GM23338 (cell line): ENCODE measurements at regions not wholly inside any gene's neighbourhood (a gene's known extent, or its start where the extent isn't known, plus 50 kb on each side); places are given as distances from the start of the nearest gene placed in this dataset.

Experiments used
- ATAC-seq: fragments of 200-7000 bp; cut with Tn5 transposase; 3 replicates; pipeline ENCODE4 v1.9.1; 2020
- DNase-seq: peaks from one replicate; pipeline ENCODE4 v3.0.0-alpha.2; 2015; ENCODE audit warnings: low spot score
- H2AFZ ChIP-seq: fragments of 200-600 bp; sonication (generic); 2 replicates; pipeline ENCODE4 v1.8.0; 2016; ENCODE audit warnings: antibody characterized with exemption, mild to moderate bottlenecking, moderate library complexity
- H3F3A ChIP-seq: fragments of 200-600 bp; sonication (generic); replicated peaks from 2 replicates; pipeline ENCODE4 v1.8.0; 2017; ENCODE audit warnings: antibody characterized with exemption, mixed run types, low read depth
- H3K27ac ChIP-seq: fragments of 200-600 bp; sonication (generic); 2 replicates; pipeline ENCODE4 v1.6.1; 2016; ENCODE audit warnings: low read depth
- H3K27me3 ChIP-seq: fragments of 200-600 bp; sonication (generic); 2 replicates; pipeline ENCODE4 v1.8.0; 2016; ENCODE audit warnings: mild to moderate bottlenecking, mixed run types, moderate library complexity; ENCODE audit not compliant: insufficient read depth
- H3K36me3 ChIP-seq: fragments of 200-600 bp; sonication (generic); 2 replicates; pipeline ENCODE4 v1.8.0; 2016; ENCODE audit warnings: mild to moderate bottlenecking; ENCODE audit not compliant: insufficient read depth
- H3K4me1 ChIP-seq: fragments of 200-600 bp; sonication (generic); 2 replicates; pipeline ENCODE4 v1.8.0; 2016; ENCODE audit warnings: mild to moderate bottlenecking, moderate library complexity; ENCODE audit not compliant: insufficient read depth
- H3K4me2 ChIP-seq: fragments of 200-600 bp; sonication (generic); 2 replicates; pipeline ENCODE4 v1.7.1; 2017; ENCODE audit warnings: mixed run types
- H3K4me3 ChIP-seq: fragments of 200-600 bp; sonication (generic); 2 replicates; pipeline ENCODE4 v1.6.1; 2016; ENCODE audit warnings: mixed run types
- H3K79me2 ChIP-seq: fragments of 200-600 bp; sonication (generic); replicated peaks from 2 replicates; pipeline ENCODE4 v1.8.0; 2017; ENCODE audit warnings: mild to moderate bottlenecking; ENCODE audit not compliant: insufficient read depth
- H3K9me2 ChIP-seq: fragments of 200-600 bp; sonication (generic); 2 replicates; pipeline ENCODE4 v1.8.0; 2017; ENCODE audit not compliant: insufficient read depth
- H4K20me1 ChIP-seq: fragments of 200-600 bp; sonication (generic); replicated peaks from 2 replicates; pipeline ENCODE4 v1.8.0; 2017; ENCODE audit warnings: mild to moderate bottlenecking; ENCODE audit not compliant: insufficient read depth
- H3K27ac Mint-ChIP-seq: 2 replicates; pipeline ENCODE4 v1.8.0; 2020; ENCODE audit warnings: inconsistent platforms, mild to moderate bottlenecking, moderate library complexity, mixed read lengths
- H3K27me3 Mint-ChIP-seq: 3 replicates; pipeline ENCODE4 v1.8.0; 2022; ENCODE audit warnings: low read depth, mild to moderate bottlenecking, moderate library complexity, mixed read lengths, inconsistent platforms; ENCODE audit not compliant: insufficient read depth, poor library complexity
- H3K36me3 Mint-ChIP-seq: 3 replicates; pipeline ENCODE4 v1.8.0; 2021; ENCODE audit warnings: low read depth, mild to moderate bottlenecking, inconsistent platforms, moderate library complexity, mixed read lengths
- H3K4me1 Mint-ChIP-seq: 3 replicates; pipeline ENCODE4 v1.8.0; 2020; ENCODE audit warnings: mild to moderate bottlenecking, inconsistent platforms, mixed read lengths
- H3K4me3 Mint-ChIP-seq: 3 replicates; pipeline ENCODE4 v1.8.0; 2021; ENCODE audit warnings: moderate library complexity, mild to moderate bottlenecking, inconsistent platforms, mixed read lengths
- H3K9me3 Mint-ChIP-seq: 3 replicates; pipeline ENCODE4 v1.8.0; 2020; ENCODE audit warnings: moderate library complexity, mild to moderate bottlenecking, inconsistent platforms, mixed read lengths
- CREB1 ChIP-seq: fragments of 250-450 bp; sonication (Bioruptor Pico); IDR thresholded peaks from 2 replicates; pipeline ENCODE4 v1.5.0; 2020; ENCODE audit warnings: low read depth, mild to moderate bottlenecking, moderate library complexity
- CTCF ChIP-seq, 2 experiments: fragments of 200-600 bp in 1 of 2; sonication (generic) in 1 of 2; conservative IDR thresholded peaks; 2 replicates each; pipeline versions ENCODE4 v1.5.1 to v1.6.1; 2016 to 2017; ENCODE audit warnings: antibody characterized with exemption in 2 of 2, low read depth in 2 of 2, mild to moderate bottlenecking in 2 of 2, moderate library complexity in 1 of 2
- ETS1 ChIP-seq: IDR thresholded peaks from 2 replicates; pipeline ENCODE4 v1.6.1; 2016; ENCODE audit warnings: antibody characterized with exemption
- EZH2 ChIP-seq: fragments of 200-600 bp; sonication (generic); IDR thresholded peaks from one replicate; pipeline ENCODE4 v1.8.0; 2017; ENCODE audit warnings: antibody characterized with exemption, mild to moderate bottlenecking, low read depth; ENCODE audit not compliant: unreplicated experiment
- EZH2phosphoT487 ChIP-seq: fragments of 200-600 bp; sonication (generic); IDR thresholded peaks from one replicate; pipeline ENCODE4 v1.8.1; 2018; ENCODE audit warnings: antibody characterized with exemption; ENCODE audit not compliant: unreplicated experiment
- JUNB ChIP-seq: IDR thresholded peaks from one replicate; pipeline ENCODE4 v1.6.1; 2016; ENCODE audit warnings: antibody characterized with exemption; ENCODE audit not compliant: unreplicated experiment
- NANOG ChIP-seq: IDR thresholded peaks from 2 replicates; pipeline ENCODE4 v1.6.1; 2016; ENCODE audit warnings: antibody characterized with exemption, borderline replicate concordance
- POLR2AphosphoS5 ChIP-seq: IDR thresholded peaks from 2 replicates; pipeline ENCODE4 v1.6.1; 2016; ENCODE audit warnings: antibody characterized with exemption, low read depth
- REST ChIP-seq: IDR thresholded peaks from one replicate; pipeline ENCODE4 v1.6.1; 2018; ENCODE audit warnings: antibody characterized with exemption; ENCODE audit not compliant: unreplicated experiment
- STAT1 ChIP-seq: IDR thresholded peaks from one replicate; pipeline ENCODE4 v1.6.1; 2016; ENCODE audit warnings: antibody characterized with exemption; ENCODE audit not compliant: unreplicated experiment
- ZNF331 ChIP-seq: fragments of 250-450 bp; sonication (Bioruptor Pico); IDR thresholded peaks from 2 replicates; pipeline ENCODE4 v1.5.0; 2020; ENCODE audit warnings: low read depth, mild to moderate bottlenecking, moderate library complexity

GRCh38 chr12:85509081-85509856 lies 229.2 kb downstream of the ALX1 start:
- Histone ChIP-seq H3K36me3 (no peaks in the 10 kb centered on the region), H3K27ac (no peak overlapping the region), H3K4me2 (no peak overlapping the region), H2AFZ (peak overlapping the region; percentile 38; the same call in 1 of the 2 replicates), H3K27me3 (no peaks in the 10 kb centered on the region), H3K4me1 (no peaks in the 10 kb centered on the region), H3K9me2 (peaks cover 4% of the 10 kb centered on the region; the same call in 1 of the 2 replicates), H3K79me2 (no peaks in the 10 kb centered on the region), H3F3A (no peaks in the 10 kb centered on the region), H4K20me1 (no peaks in the 10 kb centered on the region), H3K4me3 (no peak overlapping the region)
- Mint-ChIP-seq H3K27ac (no peak overlapping the region), H3K4me3 (no peak overlapping the region), H3K4me1 (no peaks in the 10 kb centered on the region), H3K9me3 (peaks cover 2% of the 10 kb centered on the region; the same call in 2 of the 3 replicates), H3K27me3 (no peaks in the 10 kb centered on the region), H3K36me3 (no peaks in the 10 kb centered on the region)
- ATAC-seq (no peak), DNase-seq (no peak)
- TF ChIP-seq JUNB = no peak
- no peak for TF ChIP-seq NANOG
- no peak for TF ChIP-seq CTCF (conservative IDR thresholded peaks at IDR 0.05; ENCODE audit: low read depth in 2 of 2)
- TF ChIP-seq EZH2phosphoT487 = no peak
- TF ChIP-seq ZNF331 (CRISPR knock-in tag) = no peak
- no peak for TF ChIP-seq STAT1
- no peak for TF ChIP-seq EZH2
- TF ChIP-seq POLR2AphosphoS5 = no peak
- TF ChIP-seq CREB1 = no peak

- Histone ChIP-seq H4K20me1 (no peaks in the 10 kb centered on the region), H3K27ac (no peak overlapping the region), H3K27me3 (no peaks in the 10 kb centered on the region), H3K9me2 (peaks cover 4% of the 10 kb centered on the region; the same call in 1 of the 2 replicates), H3K4me2 (no peak overlapping the region), H3K4me1 (no peaks in the 10 kb centered on the region), H3K36me3 (no peaks in the 10 kb centered on the region), H3K4me3 (no peak overlapping the region), H2AFZ (no peak overlapping the region), H3K79me2 (no peaks in the 10 kb centered on the region), H3F3A (no peaks in the 10 kb centered on the region)
- no peak overlapping the region for H3K27ac Mint-ChIP-seq
- no peaks in the 10 kb centered on the region; the same call in 2 of the 3 replicates for H3K4me1 Mint-ChIP-seq
- ATAC-seq = no peak
- no peaks in the 10 kb centered on the region for H3K27me3 Mint-ChIP-seq
- no peak for DNase-seq
- no peak overlapping the region for H3K4me3 Mint-ChIP-seq
- no peaks in the 10 kb centered on the region for H3K36me3 Mint-ChIP-seq
- no peaks in the 10 kb centered on the region; the same call in 2 of the 3 replicates for H3K9me3 Mint-ChIP-seq
- TF ChIP-seq REST = no peak
- no peak for TF ChIP-seq ETS1
- no peak for TF ChIP-seq ZNF331 (CRISPR knock-in tag)
- no peak for TF ChIP-seq CTCF (conservative IDR thresholded peaks at IDR 0.05; ENCODE audit: low read depth in 2 of 2)
- TF ChIP-seq JUNB = no peak
- no peak for TF ChIP-seq EZH2phosphoT487
- TF ChIP-seq EZH2 = no peak
- TF ChIP-seq NANOG = no peak
Measured at GRCh38 chr12:85509857-85510256, 229.8 kb downstream of the ALX1 start.
